Right atrium auricular region (tissue), 2 donors: ENCODE measurements at regions not wholly inside any gene's neighbourhood (a gene's known extent, or its start where the extent isn't known, plus 50 kb on each side); places are given as distances from the start of the nearest gene placed in this dataset.
"Not testable (repeated sequence)": the region's sequence is repeated elsewhere in the genome, so short reads cannot be mapped to it uniquely, and the experiment has no call there.

ENCODE experiments used
- DNase-seq: peaks from one replicate; pipeline ENCODE4 v3.0.0-alpha.2; 2019; ENCODE audit warnings: low spot score
- H3K27ac ChIP-seq, 2 donors: fragments of 200-600 bp; sonication (generic); 1 replicate in 1 of 2; 2 replicates in 1 of 2; pipeline ENCODE4 v1.5.1; 2016 to 2019
- H3K27me3 ChIP-seq, 2 donors: fragments of 200-600 bp; sonication (generic); one replicate each; pipeline versions ENCODE4 v1.5.1 to v1.6.0; 2017 to 2019
- H3K36me3 ChIP-seq: fragments of 200-600 bp; sonication (generic); one replicate; pipeline ENCODE4 v1.5.1; 2016
- H3K4me1 ChIP-seq, 2 donors: fragments of 200-600 bp; sonication (generic); one replicate each; pipeline versions ENCODE4 v1.5.1 to v1.6.0; 2017 to 2019
- H3K4me3 ChIP-seq, 2 donors: fragments of 200-600 bp; sonication (generic); 1 replicate in 1 of 2; 2 replicates in 1 of 2; pipeline ENCODE4 v1.5.1; 2017 to 2019; ENCODE audit warnings: mild to moderate bottlenecking in 1 of 2, moderate library complexity in 1 of 2
- H3K9me3 ChIP-seq, 2 donors: fragments of 200-600 bp; sonication (generic); one replicate each; pipeline ENCODE4 v1.5.1; 2019
- TF ChIP-seq, protein P1 (sequence below), 2 donors: fragments of 200-600 bp; sonication (generic); IDR thresholded peaks; one replicate each; pipeline ENCODE4 v1.5.1; 2019; ENCODE audit warnings: antibody characterized with exemption in 2 of 2

DNA sequence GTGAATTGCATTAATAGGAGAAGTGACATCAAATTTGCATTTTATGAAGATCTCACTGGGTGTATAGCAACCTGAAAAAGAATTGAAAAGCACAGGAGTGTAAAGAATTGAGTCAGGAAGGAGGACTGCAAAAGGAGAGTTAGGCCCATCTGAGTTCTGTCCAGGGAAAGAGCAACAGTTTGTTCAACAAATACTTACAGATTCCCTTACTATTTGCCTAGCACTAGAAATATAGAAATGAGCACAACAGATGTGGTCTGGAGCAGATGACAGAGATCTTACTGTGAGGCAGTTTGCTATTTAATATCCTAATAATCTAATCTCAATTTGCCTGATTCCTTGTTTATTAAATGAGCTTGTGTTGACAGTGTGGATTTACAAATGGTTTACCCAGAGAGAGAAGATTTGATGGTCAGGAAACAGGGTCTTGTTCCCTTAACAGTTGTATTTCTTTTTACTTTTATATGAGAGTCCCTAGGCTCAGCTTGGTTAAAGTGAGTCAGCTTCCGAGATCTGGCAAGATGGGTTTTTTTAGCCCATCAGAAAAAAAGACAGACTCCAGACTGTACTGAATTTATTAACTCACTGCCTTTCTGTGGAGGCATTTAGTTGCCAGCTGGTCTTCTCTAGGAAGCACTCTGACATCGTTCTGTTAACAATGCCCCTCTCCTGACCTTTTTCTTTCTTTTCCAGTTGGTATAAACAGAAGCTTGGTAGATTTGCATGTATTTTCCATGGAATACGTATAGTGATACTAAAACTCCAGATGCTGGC, 229.7 kb downstream of the TTC6 start:
- Histone ChIP-seq H3K4me1 (no peaks in the 10 kb centered on the region), H3K4me3 (no peak overlapping the region), H3K36me3 (no peaks in the 10 kb centered on the region), H3K27me3 (no peaks in the 10 kb centered on the region), H3K9me3 (peaks cover 3 to 10% of the 10 kb centered on the region in 2 donors), H3K27ac (no peak overlapping the region)
- DNase-seq, result no peak
- TF ChIP-seq, protein P1, sequence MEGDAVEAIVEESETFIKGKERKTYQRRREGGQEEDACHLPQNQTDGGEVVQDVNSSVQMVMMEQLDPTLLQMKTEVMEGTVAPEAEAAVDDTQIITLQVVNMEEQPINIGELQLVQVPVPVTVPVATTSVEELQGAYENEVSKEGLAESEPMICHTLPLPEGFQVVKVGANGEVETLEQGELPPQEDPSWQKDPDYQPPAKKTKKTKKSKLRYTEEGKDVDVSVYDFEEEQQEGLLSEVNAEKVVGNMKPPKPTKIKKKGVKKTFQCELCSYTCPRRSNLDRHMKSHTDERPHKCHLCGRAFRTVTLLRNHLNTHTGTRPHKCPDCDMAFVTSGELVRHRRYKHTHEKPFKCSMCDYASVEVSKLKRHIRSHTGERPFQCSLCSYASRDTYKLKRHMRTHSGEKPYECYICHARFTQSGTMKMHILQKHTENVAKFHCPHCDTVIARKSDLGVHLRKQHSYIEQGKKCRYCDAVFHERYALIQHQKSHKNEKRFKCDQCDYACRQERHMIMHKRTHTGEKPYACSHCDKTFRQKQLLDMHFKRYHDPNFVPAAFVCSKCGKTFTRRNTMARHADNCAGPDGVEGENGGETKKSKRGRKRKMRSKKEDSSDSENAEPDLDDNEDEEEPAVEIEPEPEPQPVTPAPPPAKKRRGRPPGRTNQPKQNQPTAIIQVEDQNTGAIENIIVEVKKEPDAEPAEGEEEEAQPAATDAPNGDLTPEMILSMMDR (IDR thresholded peaks at IDR 0.05), result no peak

GRCh38 chr14:37826869-37827268, 231.4 kb downstream of the TTC6 start:
- DNase-seq, result no peak
- Histone ChIP-seq H3K4me3 (no peak overlapping the region), H3K27me3 (no peaks in the 10 kb centered on the region), H3K9me3 (peaks cover 6 to 27% of the 10 kb centered on the region in 2 donors), H3K4me1 (no peaks in the 10 kb centered on the region), H3K36me3 (no peaks in the 10 kb centered on the region), H3K27ac (no peak overlapping the region)
- TF ChIP-seq, protein P1 (IDR thresholded peaks at IDR 0.05), result no peak

GRCh38 chr14:37830271-37830670, 234.8 kb downstream of the TTC6 start:
- peaks cover 12 to 51% of the 10 kb centered on the region in 2 donors for H3K9me3 ChIP-seq
- H3K4me3 ChIP-seq, result no peak overlapping the region
- TF ChIP-seq, protein P1 (IDR thresholded peaks at IDR 0.05), result no peak
- no peak for DNase-seq
- H3K27ac ChIP-seq, result no peak overlapping the region
- H3K4me1 ChIP-seq, result no peaks in the 10 kb centered on the region
- H3K36me3 ChIP-seq, result no peaks in the 10 kb centered on the region
- H3K27me3 ChIP-seq, result no peaks in the 10 kb centered on the region

DNA sequence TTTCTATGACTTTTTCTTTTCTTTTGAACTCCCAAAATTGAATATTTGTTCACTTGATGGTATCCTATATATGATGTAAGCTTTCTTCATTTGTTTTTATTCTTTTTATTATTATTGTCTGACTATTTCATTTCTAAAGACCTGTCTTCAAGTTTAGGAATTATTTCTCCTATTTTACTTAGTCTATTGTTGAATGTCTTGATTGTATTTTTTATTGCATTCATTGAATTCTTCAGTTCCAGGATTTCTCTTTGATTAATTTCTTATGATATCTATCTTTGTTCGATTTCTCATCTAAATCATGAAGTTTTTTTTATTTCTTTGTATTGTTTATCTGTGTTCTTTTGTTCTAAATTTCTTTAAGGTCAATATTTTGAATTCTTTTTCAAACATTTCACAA, 238.8 kb downstream of the TTC6 start:
- peaks cover 12 to 71% of the 10 kb centered on the region in 2 donors for H3K9me3 ChIP-seq
- no peaks in the 10 kb centered on the region for H3K4me1 ChIP-seq
- no peaks in the 10 kb centered on the region for H3K36me3 ChIP-seq

DNA sequence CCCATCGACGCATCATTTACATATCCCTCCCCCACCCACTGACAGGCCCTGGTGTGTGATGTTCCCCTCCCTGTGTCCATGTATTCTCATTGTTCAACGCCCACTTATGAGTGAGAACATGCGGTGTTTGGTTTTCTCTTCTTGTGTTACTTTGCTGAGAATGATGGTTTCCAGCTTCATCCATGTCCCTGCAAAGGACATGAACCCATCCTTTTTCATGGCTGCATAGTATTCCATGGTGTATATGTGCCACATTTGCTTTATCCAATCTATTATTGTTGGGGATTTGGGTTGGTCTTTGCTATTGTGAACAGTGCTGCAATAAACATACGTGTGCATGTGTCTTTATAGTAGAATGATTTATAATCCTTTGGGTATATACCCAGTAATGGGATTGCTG, 243.3 kb downstream of the TTC6 start:
- not testable (repeated sequence) for H3K4me1 ChIP-seq, H3K27ac ChIP-seq, H3K27me3 ChIP-seq, H3K36me3 ChIP-seq, H3K4me3 ChIP-seq, DNase-seq
- H3K9me3 ChIP-seq, result peaks cover 4 to 37% of the 10 kb centered on the region in 2 donors

More for the DNA sequence above, 238.8 kb downstream of the TTC6 start:
- H3K4me3 ChIP-seq, result no peak overlapping the region
- H3K27ac ChIP-seq, result no peak overlapping the region
- DNase-seq, result no peak
- TF ChIP-seq, protein P1 (IDR thresholded peaks at IDR 0.05), result no peak
- no peaks in the 10 kb centered on the region for H3K27me3 ChIP-seq

- not testable (repeated sequence) for H3K4me1 ChIP-seq, H3K27ac ChIP-seq, DNase-seq, H3K4me3 ChIP-seq, H3K36me3 ChIP-seq, H3K27me3 ChIP-seq
- H3K9me3 ChIP-seq, result peaks cover 0 to 14% of the 10 kb centered on the region in 2 donors
Measured at GRCh38 chr14:37841039-37841438, 245.6 kb downstream of the TTC6 start.

GRCh38 chr14:37842106-37842505, 246.7 kb downstream of the TTC6 start:
- Histone ChIP-seq H3K9me3 (peaks cover 0 to 8% of the 10 kb centered on the region in 2 donors), H3K27ac (no peak overlapping the region), H3K4me1 (no peaks in the 10 kb centered on the region), H3K36me3 (no peaks in the 10 kb centered on the region), H3K4me3 (no peak overlapping the region), H3K27me3 (no peaks in the 10 kb centered on the region)
- DNase-seq, result no peak
- TF ChIP-seq, protein P1 (IDR thresholded peaks at IDR 0.05), result no peak
